Esophagus muscularis mucosa (tissue), 4 donors: ENCODE measurements at regions not wholly inside any gene's neighbourhood (a gene's known extent, or its start where the extent isn't known, plus 50 kb on each side); places are given as distances from the start of the nearest gene placed in this dataset.

Experiments used
- DNase-seq: peaks from one replicate; pipeline ENCODE4 v3.0.0-alpha.2; 2017; ENCODE audit errors: extremely low spot score
- H3K27ac ChIP-seq, 4 donors: fragments of 200-600 bp; sonication (generic); replicated peaks in 1 of 4; 1 replicate in 3 of 4; 2 replicates in 1 of 4; pipeline ENCODE4 v1.5.1; 2016 to 2019; ENCODE audit warnings: mild to moderate bottlenecking in 1 of 4
- H3K27me3 ChIP-seq, 4 donors: fragments of 200-600 bp; sonication (generic); one replicate each; pipeline versions ENCODE4 v1.5.1 to v1.6.0; 2016 to 2019
- H3K36me3 ChIP-seq, 4 donors: fragments of 200-600 bp; sonication (generic); one replicate each; pipeline ENCODE4 v1.5.1; 2016 to 2019
- H3K4me1 ChIP-seq, 4 donors: fragments of 200-600 bp; sonication (generic); one replicate each; pipeline ENCODE4 v1.5.1; 2016 to 2019
- H3K4me3 ChIP-seq, 4 donors: fragments of 200-600 bp; sonication (generic); 1 replicate in 2 of 4; 2 replicates in 2 of 4; pipeline ENCODE4 v1.5.1; 2016 to 2019; ENCODE audit warnings: mild to moderate bottlenecking in 4 of 4, moderate library complexity in 1 of 4
- H3K9me3 ChIP-seq, 4 donors: fragments of 200-600 bp; sonication (generic); 1 replicate in 3 of 4; 2 replicates in 1 of 4; pipeline ENCODE4 v1.5.1; 2016 to 2019
- CTCF ChIP-seq, 3 experiments: fragments of 200-600 bp in 2 of 3; fragments of 450-650 bp in 1 of 3; sonication (generic) in 2 of 3; IDR thresholded peaks; one replicate each; pipeline ENCODE4 v1.5.1; 2017 to 2019; ENCODE audit warnings: antibody characterized with exemption in 3 of 3, mild to moderate bottlenecking in 2 of 3, moderate library complexity in 1 of 3
- EP300 ChIP-seq: sonication (generic); formaldehyde crosslinking; IDR thresholded peaks from one replicate; pipeline ENCODE4 v1.6.1; 2017; ENCODE audit warnings: antibody characterized with exemption
- POLR2A ChIP-seq: fragments of 450-650 bp; IDR thresholded peaks from one replicate; pipeline ENCODE4 v1.6.1; 2017; ENCODE audit warnings: antibody characterized with exemption, moderate library complexity, mild to moderate bottlenecking, low read depth
- POLR2AphosphoS5 ChIP-seq, 2 donors: sonication (generic); formaldehyde crosslinking; IDR thresholded peaks; one replicate each; pipeline ENCODE4 v1.6.1; 2017; ENCODE audit warnings: antibody characterized with exemption in 2 of 2
- WGBS: methylation state at CpG from one replicate; pipeline ENCODE4 v1.1.5; 2018; 5-methylcytosine and 5-hydroxymethylcytosine counted together
- intact Hi-C: fragments of 100-400 bp; cut with DNase I; formaldehyde crosslinking; loops from one replicate; pipeline ENCODE4 v1.15.1; 2023

GRCh38 chr2:59693231-59693959 lies 860.1 kb downstream of the BCL11A start:
- H3K27ac ChIP-seq, result no peak overlapping the region
- DNase-seq, result no peak
- H3K4me1 ChIP-seq, result no peaks in the 10 kb centered on the region
- 29% methylated on average over 2 of the region's 2 CpGs for WGBS
- TF ChIP-seq CTCF (IDR thresholded peaks at IDR 0.05) (no peak), POLR2AphosphoS5 (IDR thresholded peaks at IDR 0.05) (no peak), EP300 (no peak), POLR2A (no peak)
- intact Hi-C loops, result no loop called here
- peaks cover 0 to 6% (median 0%) of the 10 kb centered on the region in 4 donors for H3K9me3 ChIP-seq
- H3K4me3 ChIP-seq, result no peak overlapping the region
- H3K36me3 ChIP-seq, result no peaks in the 10 kb centered on the region
- H3K27me3 ChIP-seq, result no peaks in the 10 kb centered on the region

- no peaks in the 10 kb centered on the region for H3K27me3 ChIP-seq
- peaks cover 0 to 6% (median 0%) of the 10 kb centered on the region in 4 donors for H3K9me3 ChIP-seq
- no peak for DNase-seq
- TF ChIP-seq POLR2AphosphoS5 (IDR thresholded peaks at IDR 0.05) (no peak), EP300 (no peak), CTCF (IDR thresholded peaks at IDR 0.05) (no peak), POLR2A (no peak)
- no peak overlapping the region for H3K27ac ChIP-seq
- WGBS, result 76% methylated on average over 3 of the region's 3 CpGs
- no peak overlapping the region for H3K4me3 ChIP-seq
- intact Hi-C loops, result no loop called here
- no peaks in the 10 kb centered on the region for H3K36me3 ChIP-seq
- H3K4me1 ChIP-seq, result no peaks in the 10 kb centered on the region
Observed at GRCh38 chr2:59691518-59692190, 861.8 kb downstream of the BCL11A start.

DNA sequence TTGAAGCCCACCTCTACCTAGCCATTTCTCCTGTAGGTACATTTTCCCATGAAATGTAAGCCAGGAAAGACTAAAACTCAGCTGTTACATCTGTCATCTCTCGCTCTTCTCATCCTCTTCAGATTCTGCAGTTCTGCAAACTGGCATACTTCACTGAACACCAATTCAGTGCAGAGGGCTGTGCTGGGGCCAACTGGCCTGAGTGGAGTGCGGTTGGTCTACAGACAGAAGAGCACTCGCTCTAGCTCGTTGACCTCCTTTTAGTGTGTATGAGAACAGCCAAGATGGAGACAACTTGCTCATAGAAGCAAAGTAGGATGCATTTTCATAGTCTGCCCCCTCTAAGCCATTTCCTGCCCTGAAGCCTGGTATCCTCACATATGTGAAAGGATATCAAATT lies 862.6 kb downstream of the BCL11A start:
- intact Hi-C loops, result no loop called here
- no peak for DNase-seq

DNA sequence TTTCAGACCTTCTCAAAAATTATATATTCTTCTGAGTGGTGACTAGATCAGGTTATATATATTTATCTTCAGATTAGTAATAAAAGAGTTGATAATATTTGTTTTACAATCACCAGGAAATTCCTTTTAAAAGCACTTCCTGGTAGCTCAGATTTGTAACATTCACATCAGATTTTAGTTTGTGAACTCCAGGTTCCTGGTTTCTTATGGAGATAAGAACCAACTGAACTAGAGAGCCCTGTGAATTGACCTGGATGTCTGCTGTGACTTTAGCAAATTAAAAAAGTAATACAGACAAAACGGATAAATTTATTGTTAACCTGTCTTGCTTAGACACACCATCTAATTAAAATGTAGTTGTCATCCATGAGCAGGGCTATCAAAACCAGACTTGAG lies 868.7 kb downstream of the BCL11A start:
- WGBS, result 60% methylated on average over 1 of the region's 1 CpG
- no peak overlapping the region for H3K4me3 ChIP-seq

More for the DNA sequence above, 862.6 kb downstream of the BCL11A start:
- Histone ChIP-seq H3K27me3 (no peaks in the 10 kb centered on the region), H3K27ac (no peak overlapping the region), H3K9me3 (peaks cover 0 to 6% (median 0%) of the 10 kb centered on the region in 4 donors), H3K4me1 (no peaks in the 10 kb centered on the region), H3K36me3 (no peaks in the 10 kb centered on the region), H3K4me3 (no peak overlapping the region)
- TF ChIP-seq POLR2AphosphoS5 (IDR thresholded peaks at IDR 0.05) (no peak), EP300 (no peak), POLR2A (no peak), CTCF (IDR thresholded peaks at IDR 0.05) (no peak)
- 82% methylated on average over 4 of the region's 4 CpGs for WGBS

More for the DNA sequence above, 868.7 kb downstream of the BCL11A start:
- Histone ChIP-seq H3K4me1 (no peaks in the 10 kb centered on the region), H3K27ac (no peak overlapping the region), H3K36me3 (no peaks in the 10 kb centered on the region), H3K9me3 (peaks cover 0 to 5% (median 0%) of the 10 kb centered on the region in 4 donors), H3K27me3 (no peaks in the 10 kb centered on the region)
- no peak for DNase-seq
- intact Hi-C loops, result no loop called here
- TF ChIP-seq CTCF (IDR thresholded peaks at IDR 0.05), result no peak
- no peak for TF ChIP-seq EP300
- TF ChIP-seq POLR2A, result no peak
- TF ChIP-seq POLR2AphosphoS5 (IDR thresholded peaks at IDR 0.05), result no peak
